ES-I3 (cell line): ENCODE measurements at regions not wholly inside any gene's neighbourhood (a gene's known extent, or its start where the extent isn't known, plus 50 kb on each side); places are given as distances from the start of the nearest gene placed in this dataset.

Source experiments
- H3K36me3 ChIP-seq: 2 replicates; pipeline ENCODE4 v1.6.1; 2013; ENCODE audit warnings: mild to moderate bottlenecking, low read length, control low read depth, moderate library complexity; ENCODE audit not compliant: insufficient read depth
- H3K4me1 ChIP-seq: 2 replicates; pipeline ENCODE4 v1.6.1; 2013; ENCODE audit warnings: mild to moderate bottlenecking, control low read depth, low read length; ENCODE audit not compliant: insufficient read depth
- H3K9ac ChIP-seq: 2 replicates; pipeline ENCODE4 v1.6.1; 2013; ENCODE audit warnings: low read depth, mild to moderate bottlenecking, low read length, moderate library complexity
- H3K9me3 ChIP-seq: 2 replicates; pipeline ENCODE4 v1.6.1; 2013; ENCODE audit warnings: mild to moderate bottlenecking, low read length, moderate library complexity; ENCODE audit not compliant: control insufficient read depth, insufficient read depth

DNA sequence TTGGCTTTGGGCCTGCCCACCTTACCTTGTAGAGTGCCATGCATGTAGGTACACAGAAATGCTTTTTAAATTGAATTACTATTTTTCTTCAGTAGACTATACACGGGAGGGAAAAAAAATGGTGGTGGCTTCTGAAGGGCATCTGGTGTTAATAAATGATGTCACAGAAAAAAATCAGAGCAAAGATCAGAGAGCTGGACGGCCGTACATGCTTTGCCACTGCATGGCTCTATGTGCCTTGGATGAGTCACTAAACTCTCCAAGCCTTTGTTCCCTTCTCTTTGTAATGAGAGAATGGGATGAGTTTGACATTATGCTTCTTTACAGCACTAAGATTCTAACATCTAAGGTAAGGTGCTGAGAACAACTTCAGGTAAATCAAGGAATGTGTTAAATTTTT is 376.4 kb upstream of the DDHD1 start:
- Histone ChIP-seq H3K9me3 (no peaks in the 10 kb centered on the region), H3K9ac (no peak overlapping the region), H3K36me3 (no peaks in the 10 kb centered on the region), H3K4me1 (no peaks in the 10 kb centered on the region)

DNA sequence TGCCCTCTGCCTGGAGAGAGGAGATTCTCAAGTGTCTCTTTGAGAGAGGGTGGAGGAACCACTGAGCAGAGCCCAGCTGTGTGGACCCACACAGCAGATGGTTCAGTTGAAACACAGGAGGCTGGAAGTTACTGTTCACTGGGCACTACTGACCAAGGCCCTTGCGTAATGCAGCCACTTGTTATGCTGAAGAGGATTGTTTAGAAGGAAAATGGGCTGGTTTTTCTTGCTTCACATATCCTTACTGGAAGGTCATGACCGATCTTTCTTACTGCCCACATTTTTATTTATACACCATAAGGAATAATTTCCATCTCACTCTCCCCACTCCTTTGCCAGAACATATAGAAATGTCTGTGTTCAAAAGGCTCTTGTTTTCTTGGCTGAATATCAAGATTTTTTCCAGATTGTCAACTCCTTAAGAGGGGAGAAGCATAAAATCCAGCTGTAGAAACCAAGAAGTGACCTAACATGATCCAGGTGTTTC is 375.1 kb upstream of the DDHD1 start:
- H3K36me3 ChIP-seq: no peaks in the 10 kb centered on the region
- no peak overlapping the region for H3K9ac ChIP-seq
- H3K9me3 ChIP-seq: no peaks in the 10 kb centered on the region
- no peaks in the 10 kb centered on the region for H3K4me1 ChIP-seq

DNA sequence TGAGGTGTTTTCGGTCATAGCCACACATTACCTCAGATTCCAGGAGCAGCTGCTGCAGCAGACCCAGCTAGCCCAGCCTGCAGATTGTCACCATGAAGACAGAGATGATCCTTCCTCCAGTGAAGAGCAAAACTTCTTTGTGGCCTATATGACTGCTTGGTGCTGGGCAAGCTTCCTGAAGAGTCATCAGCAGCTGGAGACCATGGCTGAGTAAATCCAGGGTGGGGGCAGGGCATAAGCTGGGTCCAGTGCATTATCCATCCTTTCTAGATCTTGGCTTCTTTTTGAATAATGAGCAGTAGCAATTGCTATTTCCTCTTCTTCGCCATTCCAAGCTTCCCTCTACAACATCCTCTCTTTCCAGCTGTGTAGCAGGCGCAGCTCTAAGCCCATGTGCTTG is 373.1 kb upstream of the DDHD1 start:
- no peak overlapping the region for H3K9ac ChIP-seq
- H3K9me3 ChIP-seq: no peaks in the 10 kb centered on the region
- no peaks in the 10 kb centered on the region for H3K4me1 ChIP-seq
- no peaks in the 10 kb centered on the region for H3K36me3 ChIP-seq

DNA sequence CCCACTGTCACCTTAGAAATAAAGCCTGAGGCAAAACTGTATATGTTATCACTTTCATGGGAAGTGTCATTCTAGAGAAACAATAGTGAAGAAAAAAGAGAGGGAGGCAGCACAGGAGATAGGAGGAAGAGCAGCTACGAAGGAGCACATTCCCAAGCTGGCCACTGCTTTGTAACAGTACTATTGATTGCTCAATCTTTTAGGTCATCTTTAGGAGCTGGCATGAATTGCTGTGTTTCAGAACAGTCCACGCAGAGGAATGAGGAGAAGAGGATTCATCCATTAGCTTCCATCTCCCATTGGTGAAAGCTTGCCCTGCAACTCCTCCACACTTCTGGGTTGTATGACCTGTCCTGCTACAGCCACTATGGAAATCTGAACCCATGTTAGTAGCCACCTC is 372.5 kb upstream of the DDHD1 start:
- Histone ChIP-seq H3K9me3 (no peaks in the 10 kb centered on the region), H3K9ac (no peak overlapping the region), H3K36me3 (no peaks in the 10 kb centered on the region), H3K4me1 (no peaks in the 10 kb centered on the region)

DNA sequence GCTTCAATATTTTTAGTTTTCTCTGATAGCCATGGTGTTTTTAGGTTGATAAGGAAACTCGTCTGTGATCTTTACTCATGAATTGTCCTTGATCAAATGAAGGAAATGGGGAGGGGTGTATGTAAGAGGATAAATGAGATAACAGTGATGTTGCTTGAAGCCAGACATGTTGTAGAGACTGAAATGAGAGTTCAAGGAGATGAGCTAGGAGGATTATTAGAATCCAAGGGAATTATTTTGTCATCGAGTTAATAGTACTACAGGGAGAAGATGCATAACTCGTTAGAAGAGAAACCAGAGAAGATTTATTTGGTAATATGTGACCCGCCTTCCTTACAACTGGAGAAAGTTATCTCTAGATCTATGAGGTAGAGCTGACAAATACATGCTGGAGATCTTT is 371.3 kb upstream of the DDHD1 start:
- no peak overlapping the region for H3K9ac ChIP-seq
- H3K36me3 ChIP-seq: no peaks in the 10 kb centered on the region
- H3K4me1 ChIP-seq: no peaks in the 10 kb centered on the region
- H3K9me3 ChIP-seq: no peaks in the 10 kb centered on the region

DNA sequence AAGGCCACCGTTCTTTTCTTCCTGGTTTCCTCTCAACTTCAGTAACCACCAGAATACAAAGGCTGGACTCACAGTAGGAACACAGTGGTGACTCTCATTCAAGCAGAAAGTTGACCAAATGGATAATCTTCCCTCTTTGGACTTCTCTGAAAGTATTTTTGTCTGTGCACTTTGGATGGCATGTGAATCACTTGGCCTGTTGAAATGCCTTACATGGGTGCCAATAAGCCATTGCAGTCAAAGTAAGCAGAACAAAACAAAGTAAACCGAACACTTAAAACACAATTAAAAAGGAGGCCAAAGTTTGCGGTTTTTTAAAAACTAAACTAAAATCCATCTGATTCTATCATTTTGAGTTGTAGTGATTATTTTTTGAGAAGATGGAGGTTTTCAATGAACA is 370.1 kb upstream of the DDHD1 start:
- H3K9me3 ChIP-seq: no peaks in the 10 kb centered on the region
- no peaks in the 10 kb centered on the region for H3K4me1 ChIP-seq
- no peaks in the 10 kb centered on the region for H3K36me3 ChIP-seq
- no peak overlapping the region for H3K9ac ChIP-seq

DNA sequence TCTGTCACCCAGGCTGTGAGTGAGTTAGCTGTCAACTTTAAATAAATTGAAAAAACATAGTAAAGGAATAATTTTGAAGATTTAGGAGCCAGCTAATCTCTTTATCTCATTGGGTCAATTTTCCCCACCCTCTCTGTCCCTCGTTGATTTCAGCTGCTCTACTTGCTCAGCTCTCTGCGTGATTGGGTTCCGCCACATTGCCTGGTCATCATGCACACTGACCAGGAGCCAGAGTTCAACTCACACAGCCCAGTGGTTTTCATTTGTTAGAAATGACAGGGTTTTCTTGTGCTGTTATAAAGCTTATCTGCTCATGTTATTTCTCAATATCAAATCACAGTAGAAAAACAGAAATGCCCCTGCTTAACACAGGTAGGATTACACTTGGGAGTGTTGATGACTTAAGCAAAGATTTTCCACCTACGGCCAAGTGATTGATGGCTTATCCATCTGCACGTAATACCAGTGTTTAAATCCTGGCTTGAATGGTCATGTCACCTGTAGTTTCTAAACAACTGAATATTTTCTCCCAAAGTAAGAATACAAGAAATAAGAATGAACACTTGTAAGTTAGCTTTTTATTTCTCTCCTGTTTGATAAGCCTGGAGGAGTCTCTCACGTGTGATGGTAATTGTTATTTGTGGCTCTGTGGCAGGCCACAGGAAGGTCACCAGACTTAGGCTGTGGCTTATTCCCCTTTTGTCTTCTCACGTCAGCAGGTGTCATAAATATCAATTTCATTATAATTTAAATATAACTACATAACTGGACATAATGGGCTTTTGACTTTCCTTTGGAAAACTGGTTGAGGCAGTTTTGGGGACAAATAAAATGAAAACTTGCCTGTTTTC is 367.2 kb upstream of the DDHD1 start:
- Histone ChIP-seq H3K4me1 (no peaks in the 10 kb centered on the region), H3K36me3 (no peaks in the 10 kb centered on the region), H3K9me3 (no peaks in the 10 kb centered on the region), H3K9ac (no peak overlapping the region)

DNA sequence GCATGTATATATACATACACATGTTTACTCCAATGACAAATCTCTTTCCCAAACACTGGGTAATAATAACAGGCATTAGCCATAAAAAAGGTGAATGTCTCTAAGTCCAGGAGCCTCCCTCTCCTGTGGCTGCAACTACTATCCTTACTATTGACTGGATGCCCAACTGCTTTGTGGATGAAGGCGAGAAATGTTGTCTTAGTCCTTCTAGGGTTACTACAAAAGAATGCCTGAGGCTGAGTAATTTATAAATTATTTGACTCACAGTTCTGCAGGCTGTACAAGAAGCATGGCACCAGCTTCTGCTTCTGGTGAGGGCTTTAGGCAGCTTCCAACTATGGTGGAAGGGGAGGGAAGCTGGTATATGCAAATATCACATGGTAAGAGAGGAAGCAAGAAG is 366.0 kb upstream of the DDHD1 start:
- H3K9me3 ChIP-seq: no peaks in the 10 kb centered on the region
- no peak overlapping the region for H3K9ac ChIP-seq
- H3K4me1 ChIP-seq: no peaks in the 10 kb centered on the region
- H3K36me3 ChIP-seq: no peaks in the 10 kb centered on the region

DNA sequence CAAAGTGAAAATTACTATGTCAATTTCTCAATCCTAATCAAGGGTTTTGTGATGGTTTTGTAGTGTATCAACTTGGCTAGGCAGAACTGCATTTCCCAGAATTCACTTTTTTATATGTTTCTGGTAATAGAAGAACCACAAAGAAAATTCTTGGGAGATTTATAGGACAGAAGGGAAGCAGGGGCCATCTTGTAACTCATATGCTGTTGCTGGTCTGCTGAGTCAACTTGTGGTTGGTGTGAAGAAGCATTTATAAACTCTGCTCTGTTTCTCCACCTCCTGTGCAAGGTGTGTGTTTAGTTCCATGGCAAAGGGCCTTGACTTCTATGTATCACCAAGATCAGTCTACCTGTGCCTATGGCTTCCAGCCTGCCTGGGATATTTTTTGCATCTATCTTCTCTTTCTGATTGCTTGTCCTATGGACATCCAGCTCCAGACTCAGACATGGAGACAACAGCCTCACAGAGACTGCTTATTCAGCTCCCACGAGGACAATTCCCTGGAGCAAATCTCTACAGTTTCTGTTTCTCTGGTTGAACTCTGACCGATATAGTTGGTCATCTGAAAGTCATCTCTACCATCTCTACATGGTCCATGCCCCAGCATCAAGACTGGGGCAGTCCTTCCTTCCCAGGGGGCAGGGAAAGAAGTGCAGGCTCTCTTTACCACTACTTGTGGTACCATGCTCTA is 364.3 kb upstream of the DDHD1 start:
- Histone ChIP-seq H3K9me3 (no peaks in the 10 kb centered on the region), H3K4me1 (no peaks in the 10 kb centered on the region), H3K36me3 (no peaks in the 10 kb centered on the region), H3K9ac (no peak overlapping the region)

DNA sequence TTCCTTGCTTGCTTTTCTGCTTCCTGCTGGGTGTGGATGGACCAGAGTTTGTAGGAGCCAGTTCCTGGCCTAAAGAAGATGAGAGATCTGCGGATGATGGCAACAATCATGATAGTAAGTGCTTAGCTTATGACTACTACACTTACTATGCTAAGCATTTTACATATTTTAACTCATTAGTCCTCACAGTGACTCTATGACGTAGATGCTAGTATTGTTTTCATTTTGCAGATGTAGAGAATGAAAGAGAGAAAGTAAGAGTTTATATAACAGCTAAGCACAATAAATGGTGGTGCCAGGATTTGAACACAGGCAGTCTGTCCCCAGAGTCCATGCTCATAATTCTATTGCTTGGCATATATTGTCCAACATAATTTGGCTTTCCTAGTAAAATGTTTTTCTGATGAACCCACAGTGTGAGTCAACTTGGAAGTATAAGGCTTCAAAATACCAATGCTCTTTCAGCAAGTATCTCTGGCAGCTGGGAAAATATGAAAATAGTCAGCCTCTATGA is 363.2 kb upstream of the DDHD1 start:
- Histone ChIP-seq H3K9me3 (no peaks in the 10 kb centered on the region), H3K4me1 (no peaks in the 10 kb centered on the region), H3K9ac (no peak overlapping the region), H3K36me3 (no peaks in the 10 kb centered on the region)

DNA sequence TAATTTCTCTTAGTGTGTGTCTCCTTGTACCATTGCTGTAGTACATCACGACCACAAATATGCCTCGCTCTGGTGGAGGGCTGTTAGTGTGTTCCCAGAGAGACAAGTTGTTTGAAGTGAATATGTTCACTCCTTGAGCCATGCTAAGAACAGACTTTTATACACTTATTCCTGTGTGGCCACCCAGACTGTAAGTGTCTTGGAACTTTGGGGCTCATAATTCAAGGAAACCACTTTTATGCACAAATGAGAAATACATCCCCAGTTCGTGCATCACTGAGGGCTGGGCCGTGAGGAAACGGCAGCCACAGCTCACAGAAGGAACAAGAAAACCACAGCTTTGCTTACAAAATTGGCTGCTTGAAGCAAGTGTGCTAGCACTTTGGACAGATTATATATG is 362.2 kb upstream of the DDHD1 start:
- H3K36me3 ChIP-seq: no peaks in the 10 kb centered on the region
- H3K9ac ChIP-seq: no peak overlapping the region
- H3K9me3 ChIP-seq: no peaks in the 10 kb centered on the region

DNA sequence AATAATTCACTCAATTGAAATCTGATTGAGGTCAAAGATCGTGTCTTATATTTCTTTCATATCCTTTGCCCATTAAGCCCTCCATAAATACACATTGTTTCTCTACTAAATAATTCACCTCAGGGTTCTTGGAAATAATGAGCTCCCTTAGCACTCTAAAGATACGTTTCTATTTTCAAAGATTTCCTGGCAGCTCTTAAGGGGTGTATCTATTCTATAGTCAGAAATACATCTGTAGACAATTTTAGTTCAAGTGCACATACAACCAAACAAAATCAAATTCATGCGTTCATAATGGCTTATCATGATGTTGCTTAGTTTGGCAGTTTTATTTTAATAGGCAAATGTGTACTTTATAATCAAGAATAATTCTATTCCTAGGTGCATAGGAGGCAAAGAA is 361.1 kb upstream of the DDHD1 start:
- Histone ChIP-seq H3K9ac (no peak overlapping the region), H3K9me3 (no peaks in the 10 kb centered on the region), H3K36me3 (no peaks in the 10 kb centered on the region), H3K4me1 (peaks cover 2% of the 10 kb centered on the region; the same call in 1 of the 2 replicates)

More for the DNA sequence above, 362.2 kb upstream of the DDHD1 start:
- H3K4me1 ChIP-seq: no peaks in the 10 kb centered on the region

DNA sequence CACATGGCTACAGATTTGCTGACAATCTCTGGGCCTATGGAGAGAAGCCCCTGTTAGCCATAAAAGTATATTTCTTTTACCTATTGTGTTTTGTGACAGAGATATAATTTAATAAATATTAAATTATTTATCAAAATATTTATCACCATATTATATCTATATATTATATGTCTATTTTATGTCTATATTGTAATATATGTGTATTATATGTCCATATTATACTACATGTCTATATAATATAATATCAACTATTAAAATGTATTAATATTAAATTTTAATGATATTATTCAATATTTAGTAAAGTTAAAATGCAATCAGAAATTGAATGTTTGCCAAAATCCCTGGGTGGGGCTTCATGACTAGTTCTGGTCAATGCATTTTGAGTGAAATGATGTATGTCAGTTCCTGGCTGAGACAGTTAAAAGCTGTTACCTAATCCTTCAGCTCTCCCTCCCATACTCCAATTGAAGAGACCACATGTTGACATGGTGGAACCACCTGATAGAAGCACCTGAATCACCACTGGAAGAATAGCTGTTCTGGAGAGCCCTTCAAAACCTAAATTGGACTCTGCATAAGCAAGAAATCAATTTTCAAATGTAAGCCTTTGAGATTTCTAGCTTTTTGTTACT is 357.3 kb upstream of the DDHD1 start:
- no peaks in the 10 kb centered on the region for H3K36me3 ChIP-seq
- no peaks in the 10 kb centered on the region for H3K9me3 ChIP-seq
- peaks cover 4% of the 10 kb centered on the region; the same call in 1 of the 2 replicates for H3K4me1 ChIP-seq
- H3K9ac ChIP-seq: no peak overlapping the region
